HCT116 (cell line): ENCODE measurements at regions not wholly inside any gene's neighbourhood (a gene's known extent, or its start where the extent isn't known, plus 50 kb on each side); places are given as distances from the start of the nearest gene placed in this dataset.

ENCODE experiments used
- ATAC-seq: fragments of 200-7000 bp; cut with Tn5 transposase; 2 replicates; pipeline ENCODE4 v1.9.1; 2020; ENCODE audit warnings: mild to moderate bottlenecking, moderate library complexity
- BruUV-seq: library from RNA; stranded (reverse); fragments of 400-500 nt; replicated peaks from 2 replicates; lab custom pipeline; 2021; lab: Mats Ljungman, UMichigan
- CTCF ChIA-PET: fragments of 300-600 bp; sonication (Branson Sonifier 250); formaldehyde crosslinking; loops from one replicate; lab custom pipeline; 2021; ENCODE audit warnings: antibody characterized with exemption; lab: Charles Lee
- POLR2A ChIA-PET: fragments of 300-600, 350-600 bp; sonication (Branson Sonifier 250); formaldehyde crosslinking; loops from one replicate; lab custom pipeline; 2021; ENCODE audit warnings: antibody characterized with exemption; lab: Charles Lee
- RAD21 ChIA-PET, 2 experiments: fragments of 300-600 bp; sonication (Branson Sonifier 250); formaldehyde crosslinking; loops; one replicate each; lab custom pipeline; 2023; ENCODE audit warnings: low total read pairs in 2 of 2; ENCODE audit not compliant: uncharacterized antibody in 2 of 2, unreplicated experiment in 2 of 2, low non-redundant PET in 1 of 2; lab: Charles Lee
- DNase-seq: peaks from one replicate; pipeline ENCODE4 v3.0.0-alpha.2; 2010; ENCODE audit warnings: low read depth, low spot score
- H2AFZ ChIP-seq: fragments of 200-600 bp; shearing (Covaris generic), sonication (generic); 2 replicates; pipeline ENCODE4 v1.6.1; 2017; ENCODE audit warnings: low read depth, mixed run types, mixed read lengths, antibody characterized with exemption, low read length; ENCODE audit not compliant: poor library complexity, severe bottlenecking
- H3K27ac ChIP-seq: 2 replicates; pipeline ENCODE4 v1.5.1; 2012; ENCODE audit warnings: low read depth, low read length
- H3K27me3 ChIP-seq: fragments of 200-600 bp; sonication (generic); 2 replicates; pipeline ENCODE4 v1.6.1; 2016; ENCODE audit warnings: mixed run types, low read length, mixed read lengths; ENCODE audit not compliant: insufficient read depth
- H3K36me3 ChIP-seq, 2 experiments: fragments of 200-500 bp in 1 of 2; fragments of 200-600 bp in 1 of 2; sonication (Bioruptor generic) in 1 of 2; sonication (generic) in 1 of 2; 2 replicates each; pipeline versions ENCODE4 v1.5.1 to v1.6.1; 2014 to 2016; ENCODE audit warnings: low read length in 2 of 2, inconsistent platforms in 1 of 2, mixed read lengths in 1 of 2, mixed run types in 1 of 2; ENCODE audit not compliant: insufficient read depth in 2 of 2, control insufficient read depth in 1 of 2
- H3K4me1 ChIP-seq, 2 experiments: fragments of 200-600 bp in 1 of 2; sonication (generic) in 1 of 2; 2 replicates each; pipeline versions ENCODE4 v1.5.1 to v1.6.1; 2012 to 2017; ENCODE audit warnings: low read length in 2 of 2, inconsistent platforms in 1 of 2, mild to moderate bottlenecking in 1 of 2, mixed read lengths in 1 of 2, mixed run types in 1 of 2, moderate library complexity in 1 of 2; ENCODE audit not compliant: insufficient read depth in 2 of 2, control insufficient read depth in 1 of 2
- H3K4me2 ChIP-seq: fragments of 200-600 bp; sonication (generic); 2 replicates; pipeline ENCODE4 v1.6.1; 2017; ENCODE audit warnings: mixed run types, low read length, mixed read lengths
- H3K4me3 ChIP-seq, 2 experiments: fragments of 200-600 bp in 1 of 2; sonication (generic) in 1 of 2; replicated peaks in 1 of 2; 2 replicates each; pipeline ENCODE4 v1.5.1; 2011 to 2016; ENCODE audit warnings: low read length in 2 of 2, control low read depth in 1 of 2, low read depth in 1 of 2, mild to moderate bottlenecking in 1 of 2, mixed read lengths in 1 of 2, mixed run types in 1 of 2
- H3K79me2 ChIP-seq: fragments of 200-600 bp; sonication (generic); 2 replicates; pipeline ENCODE4 v1.6.1; 2017; ENCODE audit warnings: mild to moderate bottlenecking, mixed run types, low read length, moderate library complexity, mixed read lengths; ENCODE audit not compliant: insufficient read depth
- H3K9ac ChIP-seq: fragments of 200-600 bp; sonication (generic); 2 replicates; pipeline ENCODE4 v1.6.1; 2016; ENCODE audit warnings: low read length, mixed read lengths
- H3K9me2 ChIP-seq: fragments of 200-600 bp; sonication (generic), shearing (Covaris generic); 2 replicates; pipeline ENCODE4 v1.6.1; 2017; ENCODE audit warnings: mixed run types, mild to moderate bottlenecking, moderate library complexity; ENCODE audit not compliant: insufficient read depth
- H3K9me3 ChIP-seq, 2 experiments: fragments of 200-500 bp in 1 of 2; fragments of 200-600 bp in 1 of 2; sonication (Bioruptor generic) in 1 of 2; sonication (generic) in 1 of 2; 2 replicates each; pipeline ENCODE4 v1.6.1; 2014 to 2017; ENCODE audit warnings: low read length in 2 of 2, mixed read lengths in 2 of 2, inconsistent platforms in 1 of 2, low read depth in 1 of 2, mild to moderate bottlenecking in 1 of 2, mixed run types in 1 of 2, moderate library complexity in 1 of 2; ENCODE audit not compliant: control insufficient read depth in 1 of 2, insufficient read depth in 1 of 2
- H4K20me1 ChIP-seq: fragments of 200-600 bp; sonication (generic), shearing (Covaris generic); 2 replicates; pipeline ENCODE4 v1.6.1; 2017; ENCODE audit warnings: mixed run types, mild to moderate bottlenecking, moderate library complexity; ENCODE audit not compliant: insufficient read depth
- CBX3 ChIP-seq: IDR thresholded peaks from 2 replicates; pipeline ENCODE4 v1.6.1; 2012; ENCODE audit warnings: low read depth
- CTCF ChIP-seq, 3 experiments: fragments of 200-600 bp in 1 of 3; sonication (generic) in 1 of 3; IDR thresholded peaks in 2 of 3; conservative IDR thresholded peaks in 1 of 3; 2 replicates each; pipeline ENCODE4 v1.5.1; 2012 to 2017; ENCODE audit warnings: low read depth in 2 of 3, low read length in 2 of 3, antibody characterized with exemption in 1 of 3, borderline replicate concordance in 1 of 3, control low read depth in 1 of 3, mild to moderate bottlenecking in 1 of 3, mixed read lengths in 1 of 3, mixed run types in 1 of 3, moderate library complexity in 1 of 3; ENCODE audit not compliant: insufficient read depth in 1 of 3
- EGR1 ChIP-seq: IDR thresholded peaks from 2 replicates; pipeline ENCODE4 v1.6.1; 2012; ENCODE audit warnings: low read depth
- EZH2phosphoT487 ChIP-seq: fragments of 200-600 bp; IDR thresholded peaks from 2 replicates; pipeline ENCODE4 v1.6.1; 2018; ENCODE audit warnings: antibody characterized with exemption, borderline replicate concordance
- FOSL1 ChIP-seq: IDR thresholded peaks from 2 replicates; pipeline ENCODE4 v1.6.1; 2012; ENCODE audit warnings: low read depth
- RAD21 ChIP-seq: IDR thresholded peaks from 2 replicates; pipeline ENCODE4 v1.6.1; 2012; ENCODE audit warnings: low read depth, mild to moderate bottlenecking
- REST ChIP-seq: IDR thresholded peaks from 2 replicates; pipeline ENCODE4 v1.6.1; 2012; ENCODE audit warnings: low read depth
- SIN3A ChIP-seq: IDR thresholded peaks from 2 replicates; pipeline ENCODE4 v1.6.1; 2012; ENCODE audit warnings: low read depth
- ZBTB33 ChIP-seq: IDR thresholded peaks from 2 replicates; pipeline ENCODE4 v1.6.1; 2011; ENCODE audit warnings: mild to moderate bottlenecking, low read length, moderate library complexity; ENCODE audit not compliant: insufficient replicate concordance; ENCODE audit errors: extremely low read depth
- ZFX ChIP-seq: fragments of 450-650 bp; IDR thresholded peaks from 2 replicates; pipeline ENCODE4 v1.6.1; 2017
- intact Hi-C: fragments of 100-400 bp; cut with micrococcal nuclease; formaldehyde crosslinking; loops from 2 replicates; pipeline ENCODE4 v1.10.0; 2022
- TF ChIP-seq, protein P1 (sequence below): IDR thresholded peaks from 2 replicates; pipeline ENCODE4 v1.6.1; 2012

- Histone ChIP-seq H3K4me2 (no peak overlapping the region), H3K79me2 (no peaks in the 10 kb centered on the region), H3K9me3 (peaks cover 7 to 8% of the 10 kb centered on the region in 2 experiments; a peak in 2 of 4 replicates), H3K27ac (no peak overlapping the region), H3K9ac (no peak overlapping the region), H3K36me3 (no peaks in the 10 kb centered on the region), H4K20me1 (no peaks in the 10 kb centered on the region), H3K9me2 (no peaks in the 10 kb centered on the region), H2AFZ (no peak overlapping the region), H3K4me1 (no peaks in the 10 kb centered on the region), H3K4me3 (no peak overlapping the region), H3K27me3 (no peaks in the 10 kb centered on the region)
- ChIA-PET CTCF (no interaction called here), POLR2A (no interaction called here), RAD21 (no interaction called here)
- intact Hi-C loops: no loop called here
- no peak for ATAC-seq
- TF ChIP-seq FOSL1: no peak
- TF ChIP-seq ZFX: no peak
- TF ChIP-seq EGR1: no peak
- no peak for TF ChIP-seq CBX3
- no peak for TF ChIP-seq REST
- BruUV-seq: no TSS peak
- DNase-seq: no peak
Observed at GRCh38 chr9:118553465-118553864, 815.8 kb downstream of the BRINP1 start.

- Histone ChIP-seq H3K27me3 (no peaks in the 10 kb centered on the region), H3K4me1 (no peaks in the 10 kb centered on the region), H3K9me3 (peaks cover 8 to 9% of the 10 kb centered on the region in 2 experiments; a peak in 2 of 4 replicates), H4K20me1 (no peaks in the 10 kb centered on the region), H3K36me3 (no peaks in the 10 kb centered on the region), H3K9me2 (no peaks in the 10 kb centered on the region), H3K4me2 (no peak overlapping the region), H3K79me2 (no peaks in the 10 kb centered on the region), H2AFZ (no peak overlapping the region), H3K9ac (no peak overlapping the region), H3K27ac (no peak overlapping the region), H3K4me3 (no peak overlapping the region)
- ATAC-seq (no peak), DNase-seq (no peak)
- BruUV-seq: no TSS peak
- intact Hi-C loops: no loop called here
- TF ChIP-seq EZH2phosphoT487 (no peak), CTCF (IDR thresholded peaks at IDR 0.05 in 2 of 3, conservative IDR thresholded peaks at IDR 0.05 in 1 of 3; ENCODE audit: borderline replicate concordance in 1 of 3, insufficient read depth in 1 of 3, low read depth in 2 of 3, low read length in 2 of 3) (no peak), ZBTB33 (no peak), EGR1 (no peak), RAD21 (no peak), SIN3A (no peak), ZFX (no peak), FOSL1 (no peak), CBX3 (no peak)
- TF ChIP-seq, protein P1, sequence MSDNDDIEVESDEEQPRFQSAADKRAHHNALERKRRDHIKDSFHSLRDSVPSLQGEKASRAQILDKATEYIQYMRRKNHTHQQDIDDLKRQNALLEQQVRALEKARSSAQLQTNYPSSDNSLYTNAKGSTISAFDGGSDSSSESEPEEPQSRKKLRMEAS: no peak
- ChIA-PET CTCF (no interaction called here), POLR2A (no interaction called here), RAD21 (no interaction called here)
Observed at GRCh38 chr9:118554987-118555386, 814.2 kb downstream of the BRINP1 start.
